ENCODE measurements at regions not wholly inside any gene's neighbourhood (a gene's known extent, or its start where the extent isn't known, plus 50 kb on each side); places are given as distances from the start of the nearest gene placed in this dataset.
"Not testable (repeated sequence)": the region's sequence is repeated elsewhere in the genome, so short reads cannot be mapped to it uniquely, and the experiment has no call there.

DNA sequence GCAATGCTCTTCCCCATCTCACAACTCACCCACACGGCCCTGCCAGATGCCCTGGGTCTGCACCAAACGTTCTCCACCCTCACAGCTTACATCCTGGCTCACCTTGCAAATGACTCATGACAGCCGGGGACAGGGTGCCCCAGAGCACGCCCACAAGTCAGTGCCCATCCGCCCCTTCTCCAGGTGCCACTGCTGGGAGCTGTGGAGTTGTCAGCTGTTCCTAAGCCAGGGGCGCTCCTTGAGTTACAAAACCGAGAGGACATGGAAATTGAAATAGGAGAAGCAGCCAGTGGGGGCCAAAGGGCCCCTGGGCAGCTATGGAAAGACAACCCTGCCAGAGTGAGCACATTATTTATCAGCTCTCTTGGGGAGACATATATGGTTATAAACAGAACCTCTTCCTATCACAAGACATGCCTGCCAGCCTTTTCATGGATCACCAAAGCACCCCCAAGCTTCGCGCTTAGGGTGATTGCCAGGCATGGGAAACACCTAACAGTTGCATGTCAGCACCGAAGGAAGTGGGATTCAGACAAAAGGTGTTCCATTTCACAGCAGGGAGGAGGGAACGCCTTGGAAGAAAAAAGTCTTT lies 236.8 kb downstream of the LY86 start:
- no peak for DNase-seq
- intact Hi-C loops (cut with DNase I) = no loop called here

DNA sequence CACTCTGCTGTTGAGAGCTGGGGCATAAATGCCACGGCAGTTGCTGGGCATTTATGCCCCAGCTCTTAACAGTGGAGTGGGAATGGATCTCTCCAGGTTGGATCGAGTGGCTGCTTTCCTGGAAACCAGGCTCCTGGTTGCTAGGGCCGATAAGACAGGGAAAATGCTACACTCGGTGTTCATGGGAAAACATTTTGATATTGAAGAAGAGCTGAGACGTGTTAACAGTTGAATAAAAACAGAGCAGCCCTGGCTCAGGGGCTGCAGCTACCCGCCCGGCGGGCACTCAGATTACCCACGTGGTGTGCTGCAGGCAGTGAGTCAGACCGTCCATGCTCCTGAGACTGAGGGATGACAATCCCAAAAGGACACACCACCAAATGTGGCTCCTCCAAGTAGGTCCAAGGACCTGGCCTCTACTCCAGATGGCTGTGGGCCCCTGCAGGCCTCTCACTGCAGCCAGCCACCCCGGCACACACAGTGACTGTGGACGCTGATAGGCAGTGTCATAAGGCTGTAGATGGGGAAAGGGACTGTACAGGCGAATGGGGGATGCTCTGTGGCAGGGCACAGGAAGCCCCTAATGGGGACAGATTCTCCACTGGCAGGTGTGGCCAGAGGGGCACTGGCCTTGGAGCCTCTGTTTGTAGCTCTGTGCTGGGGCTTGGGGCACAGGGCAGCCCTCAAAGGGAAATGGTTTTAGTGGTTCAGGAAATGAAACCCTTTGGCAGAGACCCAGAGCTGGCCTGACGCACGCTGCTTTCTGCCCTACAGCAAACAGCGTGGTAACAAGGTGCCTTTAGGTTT lies 237.8 kb downstream of the LY86 start:
- peak in 26 of 42 donors; percentile 12 to 58 (median 37) for DNase-seq

DNA sequence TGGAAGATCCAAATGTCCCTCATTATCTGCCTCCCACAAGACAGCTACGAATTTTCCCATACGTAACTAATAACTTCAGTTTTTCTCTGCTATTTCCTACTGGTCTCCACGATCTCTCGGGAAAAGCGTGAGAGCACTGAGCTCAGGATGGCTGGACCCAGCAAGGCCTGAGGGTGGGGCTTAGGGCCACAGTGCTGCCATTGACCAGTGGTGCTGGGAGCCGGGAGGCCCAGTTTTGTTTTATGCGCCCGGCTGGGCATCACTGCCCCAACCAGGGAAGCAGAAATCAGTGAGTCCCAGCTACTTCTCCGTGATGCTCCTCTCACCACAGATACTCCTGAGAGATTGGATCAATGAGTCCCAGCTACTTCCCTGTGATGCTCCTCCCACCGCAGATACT lies 238.4 kb downstream of the LY86 start:
- DNase-seq = no peak
- intact Hi-C loops (cut with DNase I) = no loop called here

More for the DNA sequence above, 237.8 kb downstream of the LY86 start:
- intact Hi-C loops (cut with DNase I) = no loop called here

DNA sequence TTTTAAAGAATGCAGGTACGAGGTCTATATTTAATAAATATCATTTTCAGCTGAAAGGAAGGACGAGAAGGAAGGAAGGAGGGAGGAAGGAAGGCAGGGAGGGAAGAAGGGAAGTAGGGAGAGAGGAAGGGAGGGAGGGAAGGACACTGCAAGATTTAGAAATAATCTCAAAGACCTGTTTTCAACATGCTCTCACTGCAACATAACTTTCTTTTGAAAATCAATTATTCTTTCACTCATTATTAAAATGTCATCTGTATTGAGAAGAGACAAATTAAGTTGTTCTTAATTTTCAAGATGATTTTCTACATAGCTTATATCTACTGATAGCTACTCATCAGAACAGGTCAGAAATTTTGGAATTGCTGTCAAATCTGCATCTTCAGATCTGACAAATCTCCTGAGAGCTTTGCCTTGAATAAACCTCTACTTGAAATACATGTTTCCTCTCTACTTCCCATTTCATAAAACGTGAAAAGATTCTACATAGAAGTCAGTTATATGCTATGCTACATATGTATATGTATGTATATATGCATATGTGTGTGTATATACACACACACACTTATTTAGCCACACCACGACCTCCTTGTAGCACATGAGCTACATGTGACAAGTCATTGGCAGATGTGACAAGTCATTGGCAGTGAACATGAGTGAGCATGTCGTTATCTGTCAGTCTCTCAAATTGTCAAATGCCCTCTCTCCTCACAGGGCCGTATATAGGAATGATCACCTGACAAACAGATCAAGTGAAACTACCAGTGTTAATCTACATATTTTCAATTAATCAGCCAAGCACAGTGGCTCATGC lies 241.6 kb downstream of the LY86 start:
- intact Hi-C loops (cut with DNase I) = no loop called here
- no peak for DNase-seq

DNA sequence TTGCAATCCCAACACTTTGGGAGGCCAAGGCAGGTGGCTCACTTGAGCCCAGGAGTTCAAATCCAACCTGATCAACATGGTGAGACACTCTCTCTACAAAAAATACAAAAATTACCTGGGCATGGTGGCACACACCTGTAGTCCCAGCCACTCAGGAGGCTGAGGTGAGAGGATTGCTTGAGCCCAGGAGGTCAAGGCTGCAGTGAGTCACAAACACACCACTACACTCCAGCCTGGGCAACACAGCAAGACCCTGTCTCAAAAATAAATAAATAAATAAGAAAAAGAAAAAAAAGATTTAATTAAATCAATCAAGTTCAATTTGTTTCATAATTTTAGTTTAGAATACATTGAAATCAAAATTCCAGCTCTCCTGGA lies 242.2 kb downstream of the LY86 start:
- DNase-seq; intact Hi-C loops (cut with DNase I): not testable (repeated sequence)

DNA sequence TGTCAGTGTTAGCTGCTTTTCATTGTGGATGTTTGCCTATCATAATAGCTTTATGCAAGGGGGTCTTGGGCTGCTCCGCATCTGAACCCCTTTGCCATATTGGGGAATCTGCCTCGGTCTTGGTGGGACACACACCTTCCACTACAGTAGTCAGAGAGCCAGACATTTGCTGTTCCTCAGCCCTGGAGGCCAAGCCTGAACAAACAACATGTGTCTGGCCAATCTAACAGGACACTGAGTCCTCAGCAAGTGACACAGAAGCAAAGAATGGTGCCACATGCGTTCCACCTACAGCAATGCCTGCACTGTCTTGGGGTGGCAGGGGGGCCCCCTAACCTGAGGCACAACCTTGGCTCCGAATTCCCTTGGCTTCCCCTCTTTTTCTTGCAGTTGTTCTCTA lies 243.9 kb downstream of the LY86 start:
- no peak for DNase-seq
- intact Hi-C loops (cut with DNase I) = no loop called here

DNA sequence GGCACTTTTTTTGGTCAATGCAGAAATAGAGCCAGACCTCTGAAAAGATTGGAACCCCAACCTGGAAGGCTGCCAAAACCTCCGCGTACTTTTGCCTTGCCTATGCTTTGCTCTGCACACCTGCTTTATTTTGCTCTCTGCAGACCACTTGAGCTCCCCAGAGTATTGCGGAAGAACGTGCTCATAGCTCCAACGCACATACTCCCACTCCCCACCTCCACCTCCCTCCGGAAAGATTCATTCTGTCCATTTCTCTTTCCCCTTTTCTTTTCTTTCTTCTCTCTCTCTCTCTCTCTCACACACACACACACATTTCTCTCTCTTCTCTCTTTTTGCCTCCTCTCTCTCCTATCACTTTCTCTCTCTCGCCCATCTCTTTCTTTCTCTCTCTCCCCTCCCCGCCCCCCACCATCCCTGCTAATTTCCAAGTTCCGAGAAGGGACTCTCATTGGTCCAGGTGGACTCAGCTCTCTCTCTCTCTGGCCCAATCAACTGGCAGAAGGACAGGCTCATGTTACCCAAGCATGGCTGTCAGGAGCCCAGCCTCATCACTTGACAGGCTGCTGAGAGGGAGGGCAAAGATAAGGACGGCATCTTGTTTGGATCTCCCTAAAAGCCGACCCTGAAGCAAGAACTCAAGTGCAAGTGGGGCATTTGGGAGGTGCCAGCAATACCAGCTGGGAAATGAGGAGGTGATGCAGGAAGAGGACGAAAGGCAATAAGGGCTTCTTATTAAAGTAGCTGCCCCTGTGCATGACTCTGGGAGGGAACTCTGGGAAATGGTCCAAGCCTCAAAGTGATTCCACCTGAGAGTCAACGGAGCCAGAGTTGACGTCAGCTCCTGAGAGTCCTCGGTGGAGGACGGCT lies 246.1 kb downstream of the LY86 start:
- intact Hi-C loops (cut with DNase I) = no loop called here
- DNase-seq = no peak

DNA sequence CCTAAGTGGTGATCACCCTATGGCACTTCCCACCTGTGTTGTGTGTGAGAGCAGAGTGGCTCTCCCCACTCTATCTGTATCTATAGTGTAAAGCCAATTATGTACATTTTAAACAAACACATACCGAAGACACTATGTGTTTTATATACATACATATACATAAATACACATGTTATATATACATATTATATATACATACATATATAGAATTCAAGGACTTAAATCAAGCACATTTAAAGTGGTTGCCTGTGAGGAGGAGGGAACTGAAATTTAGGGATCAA lies 246.6 kb downstream of the LY86 start:
- intact Hi-C loops (cut with DNase I) = no loop called here

DNA sequence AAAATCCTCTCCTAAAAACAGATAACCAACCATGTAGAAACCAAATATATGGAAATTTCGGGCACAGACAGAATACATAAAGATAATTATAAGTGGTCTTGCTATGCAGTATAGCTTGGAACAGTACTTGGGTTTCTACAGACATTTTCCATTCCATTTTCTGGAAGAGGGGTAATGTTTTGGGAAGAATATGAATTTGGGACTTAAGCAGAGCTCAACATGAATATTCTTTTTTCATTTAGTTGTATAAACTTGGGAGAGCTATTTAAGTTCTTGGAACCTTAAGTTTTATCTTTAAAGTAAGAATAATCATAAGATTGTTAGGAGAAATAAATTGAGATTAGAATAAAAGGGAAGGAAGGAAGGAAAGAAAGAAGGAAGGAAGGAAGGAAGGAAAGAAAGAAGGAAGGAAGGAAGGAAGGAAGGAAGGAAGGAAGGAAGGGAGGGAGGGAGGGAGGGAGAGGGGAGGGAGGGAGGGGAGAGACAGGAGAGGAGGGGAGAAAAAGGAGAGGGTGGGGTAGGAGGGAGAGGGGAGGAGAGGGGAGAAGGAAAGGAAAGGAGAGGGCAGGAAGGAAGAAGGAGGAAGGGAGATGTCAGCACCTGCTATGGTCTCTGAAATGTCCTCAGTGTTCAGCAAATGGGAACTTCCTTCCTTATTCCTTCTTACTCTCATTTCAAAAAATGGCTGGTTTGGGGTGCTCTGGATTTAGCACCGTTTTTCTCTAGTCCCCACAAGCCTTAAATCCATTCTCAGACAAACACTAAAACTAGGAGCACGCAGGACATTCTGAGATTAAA lies 248.3 kb downstream of the LY86 start:
- no peak for DNase-seq
- intact Hi-C loops (cut with DNase I) = no loop called here

More for the DNA sequence above, 246.6 kb downstream of the LY86 start:
- no peak for DNase-seq

DNA sequence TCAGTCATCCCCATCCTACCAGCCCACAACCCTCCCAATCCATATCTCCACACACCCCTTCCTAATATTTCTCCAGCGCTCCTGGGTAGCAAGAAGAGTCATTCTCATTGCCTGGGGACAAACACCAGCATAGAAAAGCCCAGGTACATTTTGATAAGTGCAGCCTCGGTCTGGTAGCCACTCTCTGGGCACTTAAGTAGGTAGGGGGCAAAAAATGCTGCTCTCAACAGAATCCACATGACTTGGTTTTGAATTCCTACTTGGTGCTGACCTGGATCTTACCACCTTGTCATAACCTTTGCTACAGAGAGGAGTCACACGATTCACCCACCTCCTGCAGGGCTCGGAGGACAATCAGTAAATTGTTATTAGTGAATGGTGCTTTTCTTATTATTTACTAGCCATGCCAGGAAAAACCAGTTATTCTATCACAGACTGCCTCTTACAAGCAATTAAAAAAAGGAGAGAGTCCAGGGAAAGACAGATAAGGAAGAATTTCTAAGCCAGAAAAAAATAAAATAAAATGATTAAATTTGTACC lies 249.1 kb downstream of the LY86 start:
- no peak for DNase-seq
- intact Hi-C loops (cut with DNase I) = no loop called here

DNA sequence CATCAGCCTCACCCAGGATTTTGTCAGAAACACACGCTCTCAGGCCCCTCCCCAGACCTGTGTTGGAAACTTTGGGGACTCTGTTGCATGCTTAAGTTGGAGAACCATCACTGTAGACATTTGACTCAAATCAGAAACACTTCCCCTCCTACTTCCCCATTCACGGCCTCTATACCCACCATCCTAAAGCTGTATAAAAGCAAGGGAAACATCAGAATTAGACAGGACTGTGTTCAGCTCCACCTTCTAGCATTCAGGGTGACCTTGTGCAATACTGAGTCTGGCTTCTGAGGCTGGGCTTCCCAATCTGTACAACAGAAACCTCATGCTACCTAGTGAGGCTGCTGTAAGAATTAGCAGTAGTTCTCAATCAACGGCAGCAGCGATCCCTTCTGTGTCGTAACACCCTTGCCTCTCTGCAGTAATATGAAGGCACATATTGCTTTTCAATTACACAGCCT lies 252.3 kb downstream of the LY86 start:
- no peak for DNase-seq
- intact Hi-C loops (cut with DNase I) = no loop called here

DNA sequence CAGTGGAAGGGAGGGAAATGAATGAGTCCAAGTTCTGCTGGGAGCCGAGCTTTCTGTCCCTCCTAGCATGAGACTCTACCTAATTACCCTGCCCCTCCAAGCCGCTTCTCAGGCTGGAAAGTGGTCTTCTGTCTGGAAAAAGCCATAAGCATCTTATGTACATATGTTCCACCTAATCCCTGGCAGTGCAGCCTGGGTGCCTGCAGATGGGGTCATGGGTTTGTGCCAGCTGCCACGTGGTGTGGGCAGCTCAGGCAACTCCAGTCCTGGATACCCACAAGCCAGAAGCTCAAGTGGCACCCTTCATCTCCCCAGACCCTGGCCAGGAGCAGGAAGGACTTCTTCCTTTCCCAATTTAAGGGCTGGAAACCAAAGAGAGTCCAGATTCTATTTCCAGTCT lies 253.1 kb downstream of the LY86 start:
- peak in 1 of 42 donors; percentile 25 for DNase-seq
- intact Hi-C loops (cut with DNase I) = no loop called here

DNA sequence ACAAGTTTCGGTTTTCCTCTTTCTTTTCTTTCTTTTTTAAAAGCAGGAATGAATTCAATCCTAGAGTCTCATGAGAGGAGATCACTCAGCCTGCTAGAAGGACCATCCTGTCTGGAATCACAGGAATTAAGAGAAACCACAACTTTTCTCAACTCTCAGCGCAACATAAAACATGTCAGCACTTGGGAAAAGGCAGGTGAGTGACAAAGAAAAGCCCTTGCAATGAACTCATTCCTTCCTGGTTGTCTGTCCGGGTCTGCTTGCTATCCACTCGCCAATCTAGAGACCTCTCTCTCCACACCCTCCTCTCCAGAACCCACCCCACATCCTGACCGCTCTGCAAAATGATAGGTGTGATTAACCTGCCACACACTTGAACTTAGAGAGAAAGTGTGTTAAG lies 253.8 kb downstream of the LY86 start:
- intact Hi-C loops (cut with DNase I) = no loop called here
- DNase-seq = no peak

DNA sequence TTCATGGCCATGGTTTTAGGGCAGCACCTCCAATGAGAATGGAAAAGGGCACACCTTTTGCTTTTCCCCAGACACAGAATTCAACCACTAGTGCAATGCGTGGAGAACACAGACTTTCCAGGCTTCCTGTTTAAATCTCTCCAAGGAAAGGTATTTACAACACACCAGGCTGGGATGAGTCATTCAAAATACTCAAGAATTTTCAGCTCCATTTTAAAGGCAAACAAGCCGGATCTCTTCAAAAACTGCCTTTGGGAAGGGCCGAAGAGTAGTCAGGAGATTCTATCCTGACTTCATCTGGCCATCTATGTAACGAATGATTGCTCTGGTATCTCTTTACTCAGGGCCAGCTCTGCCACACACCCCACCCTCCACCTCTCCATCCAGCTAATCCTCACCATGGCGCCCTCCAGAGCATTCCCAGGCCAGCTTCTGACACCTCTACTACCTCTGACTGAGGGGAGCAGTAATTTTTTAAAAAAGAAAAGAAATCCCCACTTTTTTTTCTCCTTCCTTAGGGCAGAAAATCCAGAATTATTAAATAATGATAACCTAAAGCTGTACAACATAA lies 254.6 kb downstream of the LY86 start:
- intact Hi-C loops (cut with DNase I) = no loop called here
- DNase-seq = no peak

DNA sequence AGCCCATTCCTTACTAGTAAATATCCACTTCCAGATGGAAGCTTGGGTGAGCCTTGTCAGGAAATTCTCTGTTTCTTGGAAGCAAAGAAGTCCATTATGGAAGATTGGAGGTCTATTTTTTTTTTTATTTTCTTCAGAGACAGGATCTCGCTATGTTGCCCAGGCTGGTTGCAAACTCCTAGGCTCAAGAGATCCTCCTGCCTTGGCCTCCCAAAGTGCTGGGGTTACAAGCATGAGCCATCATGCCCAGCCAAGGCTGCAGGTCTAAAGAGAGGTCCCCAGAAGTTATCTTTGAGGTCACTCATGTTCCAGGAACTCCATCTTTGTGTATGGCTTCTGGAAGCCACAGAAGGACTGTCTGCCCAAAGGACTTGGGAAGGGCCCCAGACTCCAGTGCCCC lies 255.3 kb downstream of the LY86 start:
- intact Hi-C loops (cut with DNase I) = no loop called here

DNA sequence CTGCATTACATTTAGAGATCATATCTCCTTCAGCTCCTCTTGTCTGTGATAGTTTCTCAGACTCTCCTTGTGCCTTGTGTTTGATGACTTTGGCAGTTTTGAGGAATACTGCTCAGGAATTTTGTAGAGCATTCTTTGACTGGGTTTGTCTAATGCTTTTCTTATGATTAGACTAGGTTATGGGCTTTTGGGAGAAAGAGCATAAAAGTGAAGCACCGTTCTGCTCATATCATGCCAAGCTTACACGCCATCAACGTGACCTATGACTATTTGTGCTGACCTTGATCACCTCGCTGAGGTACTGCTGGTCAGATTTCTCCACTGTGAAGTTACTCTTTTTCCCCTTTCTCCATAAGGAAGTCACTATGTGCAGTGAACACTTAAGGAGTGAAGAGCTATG lies 256.0 kb downstream of the LY86 start:
- no peak for DNase-seq
- intact Hi-C loops (cut with DNase I) = no loop called here

More for the DNA sequence above, 255.3 kb downstream of the LY86 start:
- no peak for DNase-seq

DNA sequence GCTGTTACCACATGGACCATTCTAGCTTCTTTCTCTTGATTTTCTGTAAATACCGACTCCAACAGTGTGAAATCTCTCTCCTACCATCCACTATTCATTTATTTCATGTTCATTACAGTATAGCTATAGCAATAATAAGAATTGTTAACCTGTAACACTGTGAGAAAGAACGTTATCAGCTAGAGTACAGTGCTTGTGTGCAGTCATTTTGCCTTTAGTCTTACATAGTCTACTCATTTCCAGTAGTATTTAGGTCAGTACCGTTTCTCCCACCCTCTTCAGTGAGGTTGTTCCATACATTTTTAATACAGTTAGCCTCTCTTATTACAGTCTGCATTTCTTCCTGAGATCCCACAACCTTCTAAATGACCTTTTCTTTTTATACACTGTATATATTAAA lies 257.1 kb downstream of the LY86 start:
- intact Hi-C loops (cut with DNase I) = no loop called here

DNA sequence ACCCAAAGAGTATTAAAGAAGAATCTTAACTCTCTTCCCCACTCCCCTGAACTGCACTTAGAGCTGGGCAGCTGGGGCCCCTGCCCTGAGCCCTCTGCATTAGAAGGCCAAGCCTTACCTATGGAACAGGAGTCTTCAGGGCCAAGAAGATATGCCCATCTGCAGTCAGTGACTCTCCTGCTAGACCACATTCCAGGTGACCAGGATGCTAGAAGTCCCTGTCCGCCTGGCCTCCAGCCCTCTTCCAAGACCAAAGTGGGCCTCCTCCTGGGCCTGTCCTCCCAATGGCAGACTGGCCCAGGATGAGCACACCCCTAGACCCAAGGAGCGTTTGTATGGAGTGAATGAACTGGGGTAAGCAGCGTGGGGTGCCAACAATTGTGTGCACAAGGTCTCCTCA lies 259.1 kb downstream of the LY86 start:
- intact Hi-C loops (cut with DNase I) = no loop called here
- no peak for DNase-seq

More for the DNA sequence above, 257.1 kb downstream of the LY86 start:
- DNase-seq = no peak
